Fibroblast of lung (primary cell): ENCODE measurements at regions not wholly inside any gene's neighbourhood (a gene's known extent, or its start where the extent isn't known, plus 50 kb on each side); places are given as distances from the start of the nearest gene placed in this dataset.

Experiments
- DNase-seq, 2 donors: peaks; one replicate each; pipeline versions ENCODE4 v3.0.0 to v3.0.0-alpha.2; 2010; ENCODE audit warnings: low read depth in 2 of 2
- H2AFZ ChIP-seq: 2 replicates; pipeline ENCODE4 v1.5.1; 2012; ENCODE audit warnings: low read length, control low read depth, inconsistent platforms
- H3K27ac ChIP-seq: 2 replicates; pipeline ENCODE4 v1.5.1; 2011; ENCODE audit warnings: low read length, control low read depth; ENCODE audit not compliant: insufficient read depth
- H3K27me3 ChIP-seq: 2 replicates; pipeline ENCODE4 v1.5.1; 2011; ENCODE audit warnings: mild to moderate bottlenecking, low read length; ENCODE audit not compliant: control insufficient read depth, insufficient read depth
- H3K36me3 ChIP-seq: 2 replicates; pipeline ENCODE4 v1.5.1; 2011; ENCODE audit warnings: low read length; ENCODE audit not compliant: control insufficient read depth, insufficient read depth
- H3K4me1 ChIP-seq: 2 replicates; pipeline ENCODE4 v1.5.1; 2011; ENCODE audit warnings: low read length; ENCODE audit not compliant: control insufficient read depth, insufficient read depth; ENCODE audit errors: extremely low read depth
- H3K4me2 ChIP-seq: 2 replicates; pipeline ENCODE4 v1.5.1; 2011; ENCODE audit warnings: low read length, control low read depth; ENCODE audit not compliant: insufficient read depth; ENCODE audit errors: extremely low read depth
- H3K4me3 ChIP-seq, 4 experiments: fragments of 200-600 bp in 1 of 4; sonication (generic) in 1 of 4; replicated peaks in 1 of 4; 2 replicates each; pipeline ENCODE4 v1.5.1; 2011 to 2016; ENCODE audit warnings: low read length in 4 of 4, low read depth in 3 of 4, mild to moderate bottlenecking in 3 of 4, control low read depth in 2 of 4, inconsistent platforms in 1 of 4, mixed read lengths in 1 of 4; ENCODE audit not compliant: insufficient read depth in 1 of 4; ENCODE audit errors: control extremely low read depth in 1 of 4
- H3K79me2 ChIP-seq: 2 replicates; pipeline ENCODE4 v1.5.1; 2012; ENCODE audit warnings: mild to moderate bottlenecking, low read length, inconsistent platforms; ENCODE audit not compliant: control insufficient read depth, insufficient read depth
- H3K9ac ChIP-seq: 2 replicates; pipeline ENCODE4 v1.5.1; 2011; ENCODE audit warnings: mild to moderate bottlenecking, low read length, control low read depth; ENCODE audit not compliant: insufficient read depth
- H3K9me3 ChIP-seq: 2 replicates; pipeline ENCODE4 v1.5.1; 2012; ENCODE audit warnings: low read depth, low read length; ENCODE audit not compliant: control insufficient read depth, insufficient read depth
- H4K20me1 ChIP-seq: 2 replicates; pipeline ENCODE4 v1.5.1; 2011; ENCODE audit warnings: low read length; ENCODE audit not compliant: control insufficient read depth, insufficient read depth; ENCODE audit errors: extremely low read depth
- EZH2 ChIP-seq: IDR thresholded peaks from 2 replicates; pipeline ENCODE4 v1.5.1; 2012; ENCODE audit warnings: low read length, control low read depth, mild to moderate bottlenecking; ENCODE audit errors: missing control alignments
- TF ChIP-seq, protein P1 (sequence below), 2 donors: IDR thresholded peaks in 1 of 2; conservative IDR thresholded peaks in 1 of 2; 1 replicate in 1 of 2; 2 replicates in 1 of 2; pipeline ENCODE4 v1.5.1; 2011 to 2012; ENCODE audit warnings: low read length in 2 of 2, control low read depth in 1 of 2, inconsistent platforms in 1 of 2, low read depth in 1 of 2, mild to moderate bottlenecking in 1 of 2

DNA sequence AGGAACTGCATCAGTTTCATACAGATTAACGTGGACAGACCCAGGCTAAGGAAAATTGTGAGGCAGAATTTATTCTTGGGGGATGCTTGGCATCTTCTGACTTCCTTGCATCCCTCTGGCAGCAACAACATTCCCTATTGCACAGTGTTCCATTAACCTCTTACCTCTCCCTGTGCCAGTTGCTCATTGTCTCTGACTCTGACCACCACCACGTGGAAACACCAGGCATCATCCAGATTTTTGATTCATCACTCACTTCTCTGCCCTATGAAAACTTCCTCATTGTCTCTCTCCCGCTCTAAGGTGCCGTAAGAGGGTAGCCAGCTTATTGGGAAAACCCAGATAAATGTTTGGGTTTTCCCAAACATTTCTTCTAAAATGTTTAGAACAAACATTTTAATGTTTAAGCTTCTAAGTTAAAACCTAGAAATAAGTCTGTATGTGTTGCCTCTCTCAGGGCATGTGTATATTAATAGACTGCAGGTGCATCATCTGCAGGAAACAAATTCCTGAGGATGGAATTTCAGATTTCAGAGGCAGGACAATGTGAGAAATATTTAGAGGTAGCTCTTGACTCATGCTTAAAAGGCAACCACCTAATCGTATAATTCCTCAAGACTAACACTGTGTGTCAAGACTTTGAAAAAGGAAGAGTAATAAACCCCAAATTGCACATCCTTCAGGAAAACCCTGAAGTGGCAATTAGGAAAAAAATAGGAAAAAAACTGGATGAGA, 64.5 kb upstream of the SLC35F4 start:
- DNase-seq: no peak
- no peaks in the 10 kb centered on the region for H3K79me2 ChIP-seq
- H3K36me3 ChIP-seq: no peaks in the 10 kb centered on the region
- H3K4me2 ChIP-seq: no peak overlapping the region
- H3K4me3 ChIP-seq: no peak overlapping the region
- no peak overlapping the region for H2AFZ ChIP-seq
- no peaks in the 10 kb centered on the region for H3K9me3 ChIP-seq
- TF ChIP-seq, protein P1, sequence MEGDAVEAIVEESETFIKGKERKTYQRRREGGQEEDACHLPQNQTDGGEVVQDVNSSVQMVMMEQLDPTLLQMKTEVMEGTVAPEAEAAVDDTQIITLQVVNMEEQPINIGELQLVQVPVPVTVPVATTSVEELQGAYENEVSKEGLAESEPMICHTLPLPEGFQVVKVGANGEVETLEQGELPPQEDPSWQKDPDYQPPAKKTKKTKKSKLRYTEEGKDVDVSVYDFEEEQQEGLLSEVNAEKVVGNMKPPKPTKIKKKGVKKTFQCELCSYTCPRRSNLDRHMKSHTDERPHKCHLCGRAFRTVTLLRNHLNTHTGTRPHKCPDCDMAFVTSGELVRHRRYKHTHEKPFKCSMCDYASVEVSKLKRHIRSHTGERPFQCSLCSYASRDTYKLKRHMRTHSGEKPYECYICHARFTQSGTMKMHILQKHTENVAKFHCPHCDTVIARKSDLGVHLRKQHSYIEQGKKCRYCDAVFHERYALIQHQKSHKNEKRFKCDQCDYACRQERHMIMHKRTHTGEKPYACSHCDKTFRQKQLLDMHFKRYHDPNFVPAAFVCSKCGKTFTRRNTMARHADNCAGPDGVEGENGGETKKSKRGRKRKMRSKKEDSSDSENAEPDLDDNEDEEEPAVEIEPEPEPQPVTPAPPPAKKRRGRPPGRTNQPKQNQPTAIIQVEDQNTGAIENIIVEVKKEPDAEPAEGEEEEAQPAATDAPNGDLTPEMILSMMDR (conservative IDR thresholded peaks at IDR 0.05 in 1 of 2, IDR thresholded peaks at IDR 0.05 in 1 of 2; ENCODE audit: low read depth in 1 of 2, low read length in 2 of 2): no peak
- TF ChIP-seq EZH2: no peak
- no peaks in the 10 kb centered on the region for H4K20me1 ChIP-seq
- H3K4me1 ChIP-seq: no peaks in the 10 kb centered on the region
- H3K9ac ChIP-seq: no peak overlapping the region
- no peak overlapping the region for H3K27ac ChIP-seq
- no peaks in the 10 kb centered on the region for H3K27me3 ChIP-seq

DNA sequence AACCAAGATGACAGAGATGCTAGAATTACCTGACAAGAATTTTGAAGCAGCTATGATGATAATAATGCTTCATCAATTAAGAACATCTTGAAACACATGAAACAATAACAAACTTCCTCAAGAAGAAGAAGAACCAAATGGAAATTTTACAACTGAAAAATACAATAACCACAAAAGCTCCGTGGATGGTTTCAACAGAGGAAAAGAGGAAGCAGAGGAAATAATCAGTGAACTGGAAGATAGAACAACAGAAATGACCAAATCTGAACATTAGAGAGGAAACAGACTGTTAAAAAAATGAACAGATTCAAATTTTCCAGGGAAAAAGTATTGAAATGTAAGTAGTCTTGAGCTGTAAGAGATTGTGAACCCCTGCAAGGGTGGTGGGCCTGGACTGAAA, 62.8 kb upstream of the SLC35F4 start:
- no peak overlapping the region for H3K4me2 ChIP-seq
- no peaks in the 10 kb centered on the region for H4K20me1 ChIP-seq
- no peaks in the 10 kb centered on the region for H3K79me2 ChIP-seq
- no peaks in the 10 kb centered on the region for H3K9me3 ChIP-seq
- no peak overlapping the region for H3K4me3 ChIP-seq
- no peak overlapping the region for H3K9ac ChIP-seq
- no peak for TF ChIP-seq EZH2
- TF ChIP-seq, protein P1 (conservative IDR thresholded peaks at IDR 0.05 in 1 of 2, IDR thresholded peaks at IDR 0.05 in 1 of 2; ENCODE audit: low read depth in 1 of 2, low read length in 2 of 2): no peak
- no peak overlapping the region for H2AFZ ChIP-seq
- no peak for DNase-seq
- no peaks in the 10 kb centered on the region for H3K36me3 ChIP-seq
- H3K27me3 ChIP-seq: no peaks in the 10 kb centered on the region
- H3K4me1 ChIP-seq: no peaks in the 10 kb centered on the region
- H3K27ac ChIP-seq: no peak overlapping the region

DNA sequence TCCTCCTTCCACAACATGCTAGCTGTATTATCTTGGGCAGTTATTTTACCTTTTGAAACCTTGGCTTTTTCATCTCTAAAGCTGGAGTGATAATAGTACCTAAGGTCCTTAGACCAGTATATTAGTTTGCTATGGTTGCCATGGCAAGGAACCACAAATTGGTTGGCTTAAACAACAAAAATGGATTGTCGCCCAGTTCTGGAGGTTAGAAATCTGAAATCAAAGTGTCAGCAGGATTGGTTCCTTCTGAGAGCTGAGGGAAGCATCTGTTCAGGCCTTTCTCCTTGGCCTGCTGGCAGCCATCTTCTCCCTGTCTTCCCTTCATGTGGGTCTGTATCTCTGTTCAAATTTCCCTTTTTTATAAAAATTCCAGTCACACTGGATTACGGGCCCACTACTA, 55.5 kb upstream of the SLC35F4 start:
- H3K4me1 ChIP-seq: no peaks in the 10 kb centered on the region
- no peak overlapping the region for H3K4me3 ChIP-seq
- no peaks in the 10 kb centered on the region for H3K9me3 ChIP-seq
- no peak overlapping the region for H3K4me2 ChIP-seq
- no peak for DNase-seq
- no peaks in the 10 kb centered on the region for H3K27me3 ChIP-seq
- no peak overlapping the region for H3K9ac ChIP-seq
- TF ChIP-seq, protein P1 (conservative IDR thresholded peaks at IDR 0.05 in 1 of 2, IDR thresholded peaks at IDR 0.05 in 1 of 2; ENCODE audit: low read depth in 1 of 2, low read length in 2 of 2): no peak
- TF ChIP-seq EZH2: no peak
- no peaks in the 10 kb centered on the region for H4K20me1 ChIP-seq
- H2AFZ ChIP-seq: no peak overlapping the region
- no peak overlapping the region for H3K27ac ChIP-seq
- H3K79me2 ChIP-seq: no peaks in the 10 kb centered on the region
- H3K36me3 ChIP-seq: no peaks in the 10 kb centered on the region
